ENCODE measurements at regions not wholly inside any gene's neighbourhood (a gene's known extent, or its start where the extent isn't known, plus 50 kb on each side); places are given as distances from the start of the nearest gene placed in this dataset.

GRCh38 chr2:30380824-30381223, 66.2 kb upstream of the LCLAT1 start:
- DNase-seq (ENCODE audit: low read depth) = no peak
- ChIA-PET CTCF (no interaction called here), POLR2A (no interaction called here)
- H3K4me3 ChIP-seq (ENCODE audit: low read depth, low read length) = no peak overlapping the region
- no peaks in the 10 kb centered on the region for H3K36me3 ChIP-seq (ENCODE audit: control insufficient read depth, insufficient read depth, low read length)
- H3K27me3 ChIP-seq (ENCODE audit: control insufficient read depth, insufficient read depth, low read length) = no peaks in the 10 kb centered on the region; the same call in 1 of the 2 replicates
- TF ChIP-seq CTCF (IDR thresholded peaks at IDR 0.05; ENCODE audit: insufficient read depth, low read depth, low read length) = no peak

DNA sequence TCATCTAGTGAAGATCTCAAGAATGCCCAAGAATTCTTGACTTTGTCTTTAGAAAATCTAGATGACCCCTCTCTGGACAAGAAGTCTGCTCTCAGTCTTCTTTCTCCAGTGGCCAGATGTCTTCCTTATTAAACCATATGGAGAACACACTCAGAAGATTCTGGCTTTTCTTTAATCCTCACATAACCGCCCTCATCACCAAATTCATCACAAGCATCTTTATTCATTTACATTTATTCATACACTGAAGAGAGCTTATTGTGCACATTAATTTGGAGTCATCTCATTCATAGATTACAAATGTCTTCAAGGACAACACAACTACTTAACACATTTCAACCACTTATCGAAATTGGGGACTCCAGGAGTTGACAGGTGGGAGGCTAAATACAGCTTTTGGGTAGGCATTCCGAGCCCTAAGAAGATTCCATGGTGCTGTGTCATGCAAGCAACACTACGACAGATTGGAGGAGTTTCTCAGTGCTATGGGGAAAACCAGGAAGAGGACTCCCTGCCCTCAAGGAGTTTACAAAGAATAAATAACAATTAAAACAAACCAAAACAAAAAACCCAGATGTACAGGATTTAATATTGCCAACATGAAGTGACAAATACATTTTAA, 64.8 kb upstream of the LCLAT1 start:
- Histone ChIP-seq H3K4me3 (ENCODE audit: low read depth, low read length) (no peak overlapping the region), H3K27me3 (ENCODE audit: control insufficient read depth, insufficient read depth, low read length) (no peaks in the 10 kb centered on the region; the same call in 1 of the 2 replicates), H3K36me3 (ENCODE audit: control insufficient read depth, insufficient read depth, low read length) (no peaks in the 10 kb centered on the region)
- TF ChIP-seq CTCF (IDR thresholded peaks at IDR 0.05; ENCODE audit: insufficient read depth, low read depth, low read length) = no peak
- no peak for DNase-seq (ENCODE audit: low read depth)
- POLR2A ChIA-PET = no interaction called here
- CTCF ChIA-PET = no interaction called here

DNA sequence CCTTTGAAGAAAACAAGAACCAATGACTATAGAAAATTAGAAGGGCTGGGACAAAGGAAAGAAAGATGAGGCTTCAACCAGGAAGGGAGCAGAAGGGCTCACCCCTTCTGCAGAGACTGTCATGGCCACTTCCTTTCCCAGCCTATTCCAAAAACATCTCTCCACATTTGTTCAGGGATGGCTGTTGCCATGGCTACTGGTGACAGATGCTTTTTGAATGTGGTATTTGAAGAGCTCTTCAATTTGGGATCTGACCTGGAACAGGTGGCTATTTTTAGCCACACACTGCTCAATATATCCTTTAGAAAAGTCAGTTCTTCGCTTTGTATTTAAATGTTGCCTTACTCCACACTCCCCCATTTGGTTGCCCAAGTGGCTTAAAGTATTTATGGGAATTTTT, 64.1 kb upstream of the LCLAT1 start:
- CTCF ChIA-PET = interaction anchor here (0.9 to 1.7 kb wide), 2 partner anchors 11 to 13 kb away, joined by 3 to 4 read pairs; no protein-coding TSS in a partner anchor
- TF ChIP-seq CTCF (IDR thresholded peaks at IDR 0.05; ENCODE audit: insufficient read depth, low read depth, low read length) = no peak
- DNase-seq (ENCODE audit: low read depth) = no peak
- H3K27me3 ChIP-seq (ENCODE audit: control insufficient read depth, insufficient read depth, low read length) = no peaks in the 10 kb centered on the region; the same call in 1 of the 2 replicates
- POLR2A ChIA-PET = no interaction called here
- no peaks in the 10 kb centered on the region for H3K36me3 ChIP-seq (ENCODE audit: control insufficient read depth, insufficient read depth, low read length)
- no peak overlapping the region for H3K4me3 ChIP-seq (ENCODE audit: low read depth, low read length)

- DNase-seq (ENCODE audit: low read depth) = no peak
- CTCF ChIA-PET = interaction anchor here (1.4 to 2.0 kb wide), 2 partner anchors 10 to 84 kb away, joined by 3 to 7 read pairs; no protein-coding TSS in a partner anchor
- no peak overlapping the region for H3K4me3 ChIP-seq (ENCODE audit: low read depth, low read length)
- POLR2A ChIA-PET = no interaction called here
- peaks cover 1% of the 10 kb centered on the region; the same call in 1 of the 2 replicates for H3K27me3 ChIP-seq (ENCODE audit: control insufficient read depth, insufficient read depth, low read length)
- H3K36me3 ChIP-seq (ENCODE audit: control insufficient read depth, insufficient read depth, low read length) = no peaks in the 10 kb centered on the region
- TF ChIP-seq CTCF (IDR thresholded peaks at IDR 0.05; ENCODE audit: insufficient read depth, low read depth, low read length) = no peak
Measured at GRCh38 chr2:30385327-30385726, 61.7 kb upstream of the LCLAT1 start.

- POLR2A ChIA-PET = no interaction called here
- H3K36me3 ChIP-seq (ENCODE audit: control insufficient read depth, insufficient read depth, low read length) = no peaks in the 10 kb centered on the region
- H3K4me3 ChIP-seq (ENCODE audit: low read depth, low read length) = no peak overlapping the region
- no peak for TF ChIP-seq CTCF (IDR thresholded peaks at IDR 0.05; ENCODE audit: insufficient read depth, low read depth, low read length)
- peaks cover 1% of the 10 kb centered on the region; the same call in 1 of the 2 replicates for H3K27me3 ChIP-seq (ENCODE audit: control insufficient read depth, insufficient read depth, low read length)
- CTCF ChIA-PET = no interaction called here
- DNase-seq (ENCODE audit: low read depth) = no peak
Measured at GRCh38 chr2:30392097-30392496, 54.9 kb upstream of the LCLAT1 start.
